Bronchial epithelial cell (primary cell): ENCODE measurements at regions not wholly inside any gene's neighbourhood (a gene's known extent, or its start where the extent isn't known, plus 50 kb on each side); places are given as distances from the start of the nearest gene placed in this dataset.

ENCODE experiments used
- DNase-seq: peaks from one replicate; pipeline ENCODE4 v3.0.0-alpha.2; 2010; ENCODE audit warnings: low read depth
- FAIRE-seq: peaks from 2 replicates; lab custom pipeline; 2011; peaks lifted over from hg19 to GRCh38; lab: Jason Lieb, UNC
- H3K27me3 ChIP-seq: 2 replicates; pipeline ENCODE4 v1.5.1; 2011; ENCODE audit warnings: low read length; ENCODE audit not compliant: control insufficient read depth, insufficient read depth
- H3K36me3 ChIP-seq: 2 replicates; pipeline ENCODE4 v1.5.1; 2011; ENCODE audit warnings: low read length; ENCODE audit not compliant: control insufficient read depth, insufficient read depth
- H3K4me3 ChIP-seq: 2 replicates; pipeline ENCODE4 v1.5.1; 2011; ENCODE audit warnings: mild to moderate bottlenecking, low read depth, low read length, control low read depth
- TF ChIP-seq, protein P1 (sequence below): IDR thresholded peaks from 2 replicates; pipeline ENCODE4 v1.5.1; 2011; ENCODE audit warnings: mild to moderate bottlenecking, moderate library complexity, low read length, control low read depth, inconsistent platforms; ENCODE audit not compliant: insufficient read depth, severe bottlenecking

DNA sequence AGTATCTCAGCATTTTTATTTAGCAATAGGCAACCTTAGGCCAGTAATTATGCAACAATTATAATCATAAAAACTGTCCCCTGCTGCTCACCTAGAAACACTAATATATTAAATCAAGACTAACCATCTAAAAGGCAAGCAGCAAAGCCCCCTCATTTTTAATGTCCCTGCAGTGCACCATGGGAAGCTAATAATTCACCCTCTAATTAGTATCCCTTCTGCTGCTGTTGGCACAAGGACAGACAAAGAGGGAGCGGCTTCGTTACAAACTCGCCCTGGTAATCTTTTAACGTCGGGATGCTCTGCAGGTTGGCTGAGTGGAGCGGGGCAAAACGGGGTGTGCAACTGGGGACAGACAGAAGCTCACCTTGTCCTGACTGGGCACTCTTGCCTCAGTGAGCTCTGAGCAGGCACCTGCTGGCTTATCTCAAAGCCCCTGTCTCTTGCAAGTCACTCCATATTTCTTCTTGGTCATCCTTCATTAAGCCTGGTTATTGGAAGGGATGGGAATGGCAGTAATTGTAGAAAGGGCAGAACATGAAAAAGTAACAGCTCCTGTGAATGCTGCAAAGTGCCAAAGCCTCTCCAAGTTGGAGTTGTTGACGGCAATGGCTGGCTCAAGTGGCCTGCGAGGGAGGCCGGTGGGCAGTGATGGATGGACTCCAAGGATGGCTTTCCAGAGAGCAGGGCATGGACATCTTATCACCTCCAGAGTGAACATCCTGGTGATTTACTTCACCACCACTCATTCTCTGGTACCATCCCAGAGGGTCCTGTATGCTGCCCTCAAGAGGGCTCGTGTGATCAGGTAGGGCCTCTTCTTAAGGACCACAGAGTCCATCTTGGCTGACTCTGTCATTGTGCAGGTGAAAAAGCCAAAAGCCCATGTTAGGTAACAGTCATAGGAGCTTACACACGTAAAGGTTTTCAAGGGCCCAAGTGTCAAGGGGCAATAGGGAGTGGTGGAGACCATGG lies 219.6 kb upstream of the N4BP1 start:
- FAIRE-seq (no peak), DNase-seq (no peak)
- Histone ChIP-seq H3K4me3 (no peak overlapping the region), H3K36me3 (no peaks in the 10 kb centered on the region), H3K27me3 (no peaks in the 10 kb centered on the region)
- TF ChIP-seq, protein P1, sequence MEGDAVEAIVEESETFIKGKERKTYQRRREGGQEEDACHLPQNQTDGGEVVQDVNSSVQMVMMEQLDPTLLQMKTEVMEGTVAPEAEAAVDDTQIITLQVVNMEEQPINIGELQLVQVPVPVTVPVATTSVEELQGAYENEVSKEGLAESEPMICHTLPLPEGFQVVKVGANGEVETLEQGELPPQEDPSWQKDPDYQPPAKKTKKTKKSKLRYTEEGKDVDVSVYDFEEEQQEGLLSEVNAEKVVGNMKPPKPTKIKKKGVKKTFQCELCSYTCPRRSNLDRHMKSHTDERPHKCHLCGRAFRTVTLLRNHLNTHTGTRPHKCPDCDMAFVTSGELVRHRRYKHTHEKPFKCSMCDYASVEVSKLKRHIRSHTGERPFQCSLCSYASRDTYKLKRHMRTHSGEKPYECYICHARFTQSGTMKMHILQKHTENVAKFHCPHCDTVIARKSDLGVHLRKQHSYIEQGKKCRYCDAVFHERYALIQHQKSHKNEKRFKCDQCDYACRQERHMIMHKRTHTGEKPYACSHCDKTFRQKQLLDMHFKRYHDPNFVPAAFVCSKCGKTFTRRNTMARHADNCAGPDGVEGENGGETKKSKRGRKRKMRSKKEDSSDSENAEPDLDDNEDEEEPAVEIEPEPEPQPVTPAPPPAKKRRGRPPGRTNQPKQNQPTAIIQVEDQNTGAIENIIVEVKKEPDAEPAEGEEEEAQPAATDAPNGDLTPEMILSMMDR, result no peak

DNA sequence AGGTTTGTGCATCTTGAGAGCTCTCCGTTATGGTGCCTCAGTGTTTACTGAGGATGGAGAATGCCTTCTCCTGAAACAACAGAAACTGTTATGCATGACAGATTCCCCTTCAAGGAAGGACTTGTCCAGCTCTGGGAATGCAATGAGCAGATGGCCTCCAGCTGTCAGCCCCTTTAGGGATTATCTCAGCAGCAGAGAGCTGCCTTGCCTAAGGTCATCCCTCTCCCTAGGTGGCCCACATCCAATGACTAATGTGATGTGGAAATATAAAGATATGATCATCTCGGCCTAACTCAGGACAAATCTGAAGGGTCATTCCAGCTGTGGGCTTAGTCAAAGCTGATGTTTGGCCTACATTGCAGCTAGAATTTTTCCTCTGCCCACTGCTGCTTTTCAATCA lies 214.3 kb upstream of the N4BP1 start:
- TF ChIP-seq, protein P1, result no peak
- Histone ChIP-seq H3K4me3 (no peak overlapping the region), H3K27me3 (no peaks in the 10 kb centered on the region), H3K36me3 (no peaks in the 10 kb centered on the region)
- FAIRE-seq, result no peak
- no peak for DNase-seq

DNA sequence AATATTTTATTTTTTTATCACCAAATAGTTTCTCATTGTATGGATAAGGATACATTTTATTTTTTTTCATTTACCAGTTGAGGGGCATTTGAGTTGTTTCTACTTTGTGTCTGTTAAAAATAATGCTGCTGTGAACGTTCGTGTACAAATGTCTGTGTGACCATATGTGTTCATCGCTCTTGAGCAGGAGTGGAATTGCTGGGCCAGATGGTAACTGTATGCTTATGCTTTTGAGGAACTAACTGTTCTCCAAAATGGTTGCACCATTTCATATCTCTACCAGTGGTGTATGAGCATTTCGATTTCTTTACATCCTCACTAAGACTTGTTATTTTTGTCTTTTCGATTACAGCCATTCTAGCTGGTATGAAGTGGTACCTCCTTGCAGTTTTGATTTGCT lies 212.5 kb upstream of the N4BP1 start:
- FAIRE-seq (no peak), DNase-seq (no peak)
- Histone ChIP-seq H3K27me3 (no peaks in the 10 kb centered on the region), H3K36me3 (no peaks in the 10 kb centered on the region), H3K4me3 (no peak overlapping the region)
- TF ChIP-seq, protein P1, result no peak

DNA sequence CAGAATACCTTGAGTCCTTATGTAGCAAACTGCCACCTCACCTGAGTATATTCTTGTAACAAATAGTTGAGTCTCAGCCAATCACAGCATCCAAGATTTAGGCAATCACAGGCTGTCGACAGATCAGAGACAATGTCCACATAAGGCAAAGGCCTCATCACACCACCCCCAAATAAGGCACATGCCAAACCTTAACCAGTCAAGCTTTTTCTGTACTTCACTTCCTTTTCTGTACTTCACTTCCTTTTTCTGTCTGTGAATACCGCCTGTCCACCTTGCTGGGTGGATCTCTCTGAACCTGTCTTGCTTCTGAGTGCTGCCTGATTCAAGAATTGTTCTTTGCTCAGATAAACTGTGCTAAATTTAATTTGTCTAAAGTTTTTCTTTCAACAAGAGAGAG lies 210.4 kb upstream of the N4BP1 start:
- no peaks in the 10 kb centered on the region for H3K36me3 ChIP-seq
- TF ChIP-seq, protein P1, result no peak
- no peaks in the 10 kb centered on the region for H3K27me3 ChIP-seq
- H3K4me3 ChIP-seq, result no peak overlapping the region
- DNase-seq (no peak), FAIRE-seq (no peak)

- no peak overlapping the region for H3K4me3 ChIP-seq
- no peaks in the 10 kb centered on the region for H3K36me3 ChIP-seq
- no peaks in the 10 kb centered on the region for H3K27me3 ChIP-seq
- DNase-seq, result no peak
- TF ChIP-seq, protein P1, result no peak
- FAIRE-seq, result no peak
Observed at GRCh38 chr16:48818257-48818656, 208.3 kb upstream of the N4BP1 start.
